Gastroesophageal sphincter (tissue), 4 donors: ENCODE measurements at regions not wholly inside any gene's neighbourhood (a gene's known extent, or its start where the extent isn't known, plus 50 kb on each side); places are given as distances from the start of the nearest gene placed in this dataset.

Source experiments
- ATAC-seq: fragments of 150-250 bp; one replicate; pipeline ENCODE4 v1.9.1; 2016; ENCODE audit warnings: mild to moderate bottlenecking, moderate library complexity
- H3K27ac ChIP-seq, 4 donors: fragments of 200-600 bp; sonication (generic) in 3 of 4; 1 replicate in 3 of 4; 2 replicates in 1 of 4; pipeline ENCODE4 v1.5.1; 2016 to 2019
- H3K27me3 ChIP-seq: fragments of 200-600 bp; sonication (generic); one replicate; pipeline ENCODE4 v1.5.1; 2019
- H3K36me3 ChIP-seq, 2 donors: fragments of 200-600 bp; sonication (generic); one replicate each; pipeline ENCODE4 v1.5.1; 2019; ENCODE audit warnings: control low read depth in 1 of 2
- H3K4me1 ChIP-seq, 3 donors: fragments of 200-600 bp; sonication (generic); 1 replicate in 2 of 3; 2 replicates in 1 of 3; pipeline ENCODE4 v1.5.1; 2016 to 2019; ENCODE audit warnings: control low read depth in 2 of 3
- H3K4me3 ChIP-seq, 2 donors: fragments of 200-600 bp; sonication (generic); one replicate each; pipeline ENCODE4 v1.5.1; 2019; ENCODE audit warnings: mild to moderate bottlenecking in 1 of 2, moderate library complexity in 1 of 2
- H3K9me3 ChIP-seq, 3 donors: fragments of 200-600 bp; sonication (generic); one replicate each; pipeline ENCODE4 v1.5.1; 2017 to 2019; ENCODE audit warnings: control low read depth in 2 of 3
- EP300 ChIP-seq: sonication (generic); formaldehyde crosslinking; IDR thresholded peaks from one replicate; pipeline ENCODE4 v1.6.1; 2017; ENCODE audit warnings: antibody characterized with exemption, mild to moderate bottlenecking
- POLR2A ChIP-seq, 2 donors: fragments of 450-650 bp; IDR thresholded peaks; one replicate each; pipeline ENCODE4 v1.6.1; 2017; ENCODE audit warnings: antibody characterized with exemption in 2 of 2, mild to moderate bottlenecking in 2 of 2, moderate library complexity in 1 of 2
- POLR2AphosphoS5 ChIP-seq: sonication (generic); formaldehyde crosslinking; IDR thresholded peaks from one replicate; pipeline ENCODE4 v1.6.1; 2017; ENCODE audit warnings: antibody characterized with exemption
- WGBS, 2 donors: methylation state at CpG; one replicate each; pipeline ENCODE4 v1.1.5; 2018; ENCODE audit warnings: low coverage in 1 of 2; 5-methylcytosine and 5-hydroxymethylcytosine counted together
- TF ChIP-seq, protein P1 (sequence below), 4 experiments: fragments of 200-600 bp in 2 of 4; fragments of 450-650 bp in 2 of 4; sonication (generic) in 1 of 4; IDR thresholded peaks; one replicate each; pipeline ENCODE4 v1.5.1; 2017 to 2019; ENCODE audit warnings: antibody characterized with exemption in 4 of 4, mild to moderate bottlenecking in 2 of 4, moderate library complexity in 2 of 4

DNA sequence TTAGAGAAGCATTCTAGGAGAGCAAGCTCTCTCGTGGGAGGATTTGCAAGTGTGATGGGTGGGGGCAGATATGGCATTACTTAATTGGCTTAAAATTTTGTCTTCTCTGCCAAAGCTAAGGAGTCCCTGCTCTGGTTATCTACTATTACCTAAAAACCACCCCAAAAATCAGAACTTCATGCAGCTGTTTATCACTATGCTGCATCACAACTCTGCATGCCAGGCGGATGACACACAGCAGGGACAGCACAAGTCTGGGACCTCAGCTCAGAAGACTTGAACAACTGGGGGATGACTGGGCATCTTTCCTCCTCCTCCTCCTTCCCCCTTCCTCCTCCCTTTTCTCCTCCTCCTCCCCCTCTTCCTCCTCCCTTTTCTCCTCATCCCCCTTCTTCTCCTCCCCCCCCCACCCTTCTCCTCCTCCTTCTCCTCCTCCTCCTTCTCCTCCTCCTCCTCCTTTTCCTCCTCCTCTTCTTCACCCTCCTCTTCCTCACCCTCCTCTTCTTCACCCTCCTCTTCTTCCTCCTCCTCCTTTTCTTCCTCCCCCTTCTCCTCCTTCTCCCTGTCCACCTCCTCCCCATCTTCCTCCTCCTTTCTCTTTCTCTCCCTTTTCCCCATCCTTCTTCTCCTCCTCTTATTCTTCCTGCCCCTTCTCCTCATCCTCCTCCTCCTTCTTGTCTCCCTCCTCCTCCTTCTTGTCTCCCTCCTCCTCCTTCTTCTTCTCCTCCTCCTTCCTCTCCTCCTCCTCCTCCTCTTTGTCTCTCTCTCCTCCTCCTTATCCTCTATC is 218.6 kb upstream of the PMEPA1 start:
- TF ChIP-seq EP300 (no peak), POLR2AphosphoS5 (no peak), POLR2A (IDR thresholded peaks at IDR 0.05) (no peak)
- TF ChIP-seq, protein P1, sequence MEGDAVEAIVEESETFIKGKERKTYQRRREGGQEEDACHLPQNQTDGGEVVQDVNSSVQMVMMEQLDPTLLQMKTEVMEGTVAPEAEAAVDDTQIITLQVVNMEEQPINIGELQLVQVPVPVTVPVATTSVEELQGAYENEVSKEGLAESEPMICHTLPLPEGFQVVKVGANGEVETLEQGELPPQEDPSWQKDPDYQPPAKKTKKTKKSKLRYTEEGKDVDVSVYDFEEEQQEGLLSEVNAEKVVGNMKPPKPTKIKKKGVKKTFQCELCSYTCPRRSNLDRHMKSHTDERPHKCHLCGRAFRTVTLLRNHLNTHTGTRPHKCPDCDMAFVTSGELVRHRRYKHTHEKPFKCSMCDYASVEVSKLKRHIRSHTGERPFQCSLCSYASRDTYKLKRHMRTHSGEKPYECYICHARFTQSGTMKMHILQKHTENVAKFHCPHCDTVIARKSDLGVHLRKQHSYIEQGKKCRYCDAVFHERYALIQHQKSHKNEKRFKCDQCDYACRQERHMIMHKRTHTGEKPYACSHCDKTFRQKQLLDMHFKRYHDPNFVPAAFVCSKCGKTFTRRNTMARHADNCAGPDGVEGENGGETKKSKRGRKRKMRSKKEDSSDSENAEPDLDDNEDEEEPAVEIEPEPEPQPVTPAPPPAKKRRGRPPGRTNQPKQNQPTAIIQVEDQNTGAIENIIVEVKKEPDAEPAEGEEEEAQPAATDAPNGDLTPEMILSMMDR (IDR thresholded peaks at IDR 0.05) = no peak
- Histone ChIP-seq H3K9me3 (peaks cover 0 to 26% (median 0%) of the 10 kb centered on the region in 3 donors), H3K4me1 (no peaks in the 10 kb centered on the region), H3K4me3 (no peak overlapping the region), H3K27me3 (peaks cover 11% of the 10 kb centered on the region), H3K36me3 (no peaks in the 10 kb centered on the region), H3K27ac (no peak overlapping the region)
- ATAC-seq = no peak
- WGBS, 2 donors = 59 to 75% methylated on average over 2 of the region's 2 CpGs

DNA sequence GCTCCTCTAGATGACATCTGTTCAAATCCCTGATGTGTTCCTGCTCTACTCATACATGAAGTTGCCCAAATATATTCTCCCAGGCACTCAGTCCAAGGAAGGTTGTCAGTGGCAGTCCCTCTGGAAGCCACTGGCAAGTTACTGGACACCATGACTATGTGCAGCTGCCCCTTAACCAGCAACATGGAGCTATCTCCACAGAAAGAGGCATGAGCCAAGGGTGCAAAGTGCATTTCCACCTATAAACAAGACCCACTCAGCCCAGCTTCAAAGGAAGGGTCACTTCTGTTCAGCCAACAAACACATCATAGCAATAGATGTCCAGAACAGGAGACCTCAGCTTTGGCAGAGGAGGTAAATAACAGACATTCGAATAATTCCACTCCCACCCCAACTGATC is 217.6 kb upstream of the PMEPA1 start:
- 57 to 82% methylated on average over 1 of the region's 1 CpG for WGBS, 2 donors
- Histone ChIP-seq H3K9me3 (peaks cover 0 to 26% (median 0%) of the 10 kb centered on the region in 3 donors), H3K36me3 (no peaks in the 10 kb centered on the region), H3K4me3 (no peak overlapping the region), H3K4me1 (no peaks in the 10 kb centered on the region), H3K27ac (no peak overlapping the region), H3K27me3 (peaks cover 11% of the 10 kb centered on the region)
- TF ChIP-seq POLR2A (IDR thresholded peaks at IDR 0.05) = no peak
- no peak for TF ChIP-seq POLR2AphosphoS5
- no peak for TF ChIP-seq EP300
- TF ChIP-seq, protein P1 (IDR thresholded peaks at IDR 0.05) = no peak
- ATAC-seq = no peak

DNA sequence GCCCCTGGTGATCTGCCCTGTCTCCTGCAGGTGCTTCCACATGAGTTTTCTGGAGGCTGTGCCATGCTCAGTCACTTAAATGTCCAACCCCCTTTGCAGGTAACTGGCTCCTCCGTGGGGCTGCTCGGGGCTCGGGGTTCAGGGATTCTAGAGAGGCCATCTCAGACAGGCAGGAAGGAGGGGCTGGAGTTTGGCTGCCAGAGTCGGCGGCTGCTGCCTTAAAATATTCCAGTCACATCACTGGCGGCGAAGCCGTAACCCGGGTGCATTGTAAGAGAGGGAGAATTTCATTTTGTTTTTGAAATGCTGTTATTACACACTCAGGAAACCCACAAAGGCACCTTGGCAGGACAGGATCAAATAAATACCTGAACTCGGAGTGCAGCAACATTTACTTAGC is 212.9 kb upstream of the PMEPA1 start:
- no peak for ATAC-seq

DNA sequence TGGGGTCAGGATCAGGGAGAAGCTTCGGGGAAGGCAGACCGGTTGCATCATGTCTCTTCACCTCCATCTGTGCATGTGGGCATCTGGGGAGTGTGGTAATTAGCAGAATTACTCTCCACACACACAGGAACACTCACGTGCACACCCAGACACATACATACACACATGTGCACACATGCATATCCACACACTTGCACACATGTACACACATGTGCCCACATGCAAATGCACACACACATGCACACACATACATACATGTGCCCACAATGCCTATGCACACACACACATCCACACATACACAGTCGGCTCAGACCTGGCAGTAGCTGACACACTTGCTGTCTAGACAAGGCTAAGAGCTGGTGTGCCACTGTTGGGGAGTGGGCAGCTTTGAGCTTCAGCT is 212.3 kb upstream of the PMEPA1 start:
- WGBS, 2 donors = 33% methylated on average over 1 of the region's 4 CpGs; no CpG with 5 or more reads in 1 of the 2 donors
- no peaks in the 10 kb centered on the region for H3K27me3 ChIP-seq
- no peak overlapping the region for H3K27ac ChIP-seq

More for the DNA sequence above, 212.9 kb upstream of the PMEPA1 start:
- Histone ChIP-seq H3K4me1 (no peaks in the 10 kb centered on the region), H3K27me3 (no peaks in the 10 kb centered on the region), H3K4me3 (no peak overlapping the region), H3K9me3 (peaks cover 0 to 18% (median 0%) of the 10 kb centered on the region in 3 donors), H3K27ac (no peak overlapping the region), H3K36me3 (no peaks in the 10 kb centered on the region)
- TF ChIP-seq POLR2A (IDR thresholded peaks at IDR 0.05) = no peak
- TF ChIP-seq, protein P1 (IDR thresholded peaks at IDR 0.05) = no peak
- no peak for TF ChIP-seq POLR2AphosphoS5
- TF ChIP-seq EP300 = no peak
- WGBS, 2 donors = 37 to 46% methylated on average over 5 to 6 of the region's 10 CpGs

More for the DNA sequence above, 212.3 kb upstream of the PMEPA1 start:
- H3K4me1 ChIP-seq = no peaks in the 10 kb centered on the region
- TF ChIP-seq POLR2AphosphoS5 = no peak
- TF ChIP-seq EP300 = no peak
- TF ChIP-seq, protein P1 (IDR thresholded peaks at IDR 0.05) = no peak
- TF ChIP-seq POLR2A (IDR thresholded peaks at IDR 0.05) = no peak
- ATAC-seq = no peak
- no peaks in the 10 kb centered on the region for H3K36me3 ChIP-seq
- peaks cover 0 to 18% (median 0%) of the 10 kb centered on the region in 3 donors for H3K9me3 ChIP-seq
- no peak overlapping the region for H3K4me3 ChIP-seq
